HG03175 (cell line): ENCODE measurements at regions not wholly inside any gene's neighbourhood (a gene's known extent, or its start where the extent isn't known, plus 50 kb on each side); places are given as distances from the start of the nearest gene placed in this dataset.
"Not testable (repeated sequence)": the region's sequence is repeated elsewhere in the genome, so short reads cannot be mapped to it uniquely, and the experiment has no call there.

Experiments used
- ATAC-seq: cut with Tn5 transposase; IDR thresholded peaks from one replicate; pipeline ENCODE4 v1.9.1; 2021; ENCODE audit warnings: mild to moderate bottlenecking, moderate library complexity; ENCODE audit not compliant: unreplicated experiment

- ATAC-seq = not testable (repeated sequence)
Measured at GRCh38 chr6:127406722-127407121, 52.5 kb downstream of the KIAA0408 start.

- no peak for ATAC-seq
Measured at GRCh38 chr6:127406122-127406521, 53.1 kb downstream of the KIAA0408 start.

- ATAC-seq = no peak
Measured at GRCh38 chr6:127404594-127405178, 54.5 kb downstream of the KIAA0408 start.

GRCh38 chr6:127404133-127404532 is 55.1 kb downstream of the KIAA0408 start:
- ATAC-seq = peak; percentile 74

- ATAC-seq = peak; percentile 77
Measured at GRCh38 chr6:127403636-127404035, 55.6 kb downstream of the KIAA0408 start.

GRCh38 chr6:127402890-127403617 is 56.1 kb downstream of the KIAA0408 start:
- no peak for ATAC-seq

GRCh38 chr6:127397729-127398630 is 54.6 kb upstream of the ECHDC1 start:
- ATAC-seq = no peak

- not testable (repeated sequence) for ATAC-seq
Measured at GRCh38 chr6:127397171-127397597, 53.8 kb upstream of the ECHDC1 start.
